NOMO-1 (cell line): ENCODE measurements at regions not wholly inside any gene's neighbourhood (a gene's known extent, or its start where the extent isn't known, plus 50 kb on each side); places are given as distances from the start of the nearest gene placed in this dataset.

Experiments
- DNase-seq, 2 experiments: peaks; one replicate each; lab custom pipeline; 2025; ENCODE audit not compliant: unreplicated experiment in 2 of 2; lab: John Stamatoyannopoulos, UW

DNA sequence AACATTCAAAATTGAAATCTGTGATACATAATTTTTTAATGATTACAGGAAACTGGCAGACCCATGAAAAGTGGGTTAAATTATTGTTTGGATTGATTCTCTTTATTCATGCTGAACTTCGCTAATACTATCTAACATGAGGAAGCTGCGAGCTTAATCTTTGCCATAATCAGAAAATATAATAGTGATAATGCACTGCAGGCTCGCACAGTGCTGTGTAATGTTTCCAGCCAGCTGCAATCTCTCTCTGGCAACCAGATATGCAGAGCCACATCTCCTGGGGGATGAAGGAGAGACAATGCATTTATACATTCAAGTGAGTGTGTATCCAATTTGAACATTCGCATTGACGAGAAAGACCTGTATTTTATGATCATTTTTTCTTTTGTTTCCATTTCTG lies 669.7 kb upstream of the RGMB start:
- no peak for DNase-seq

GRCh38 chr5:98104454-98105188 lies 668.8 kb upstream of the RGMB start:
- DNase-seq = peak; percentile 24 to 42

DNA sequence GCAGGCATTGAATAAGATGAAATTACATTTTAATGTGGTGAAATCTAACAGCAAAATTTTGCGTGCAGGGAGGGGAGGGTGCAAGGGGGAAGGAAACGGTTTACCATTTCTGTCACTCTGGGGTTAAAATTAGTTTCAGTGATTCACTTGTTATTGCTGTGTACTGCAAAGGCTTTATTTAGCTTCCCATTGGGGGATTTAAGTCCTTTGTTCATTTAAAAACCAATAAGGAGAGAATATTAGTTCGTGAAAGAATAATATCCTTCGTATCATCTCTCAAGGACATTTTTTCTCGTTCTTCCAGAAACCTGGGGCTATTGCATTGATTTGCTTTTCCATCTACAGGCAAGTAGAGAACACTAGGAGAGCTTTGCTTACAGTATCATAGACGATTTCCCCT lies 667.8 kb upstream of the RGMB start:
- peak; percentile 41 for DNase-seq

DNA sequence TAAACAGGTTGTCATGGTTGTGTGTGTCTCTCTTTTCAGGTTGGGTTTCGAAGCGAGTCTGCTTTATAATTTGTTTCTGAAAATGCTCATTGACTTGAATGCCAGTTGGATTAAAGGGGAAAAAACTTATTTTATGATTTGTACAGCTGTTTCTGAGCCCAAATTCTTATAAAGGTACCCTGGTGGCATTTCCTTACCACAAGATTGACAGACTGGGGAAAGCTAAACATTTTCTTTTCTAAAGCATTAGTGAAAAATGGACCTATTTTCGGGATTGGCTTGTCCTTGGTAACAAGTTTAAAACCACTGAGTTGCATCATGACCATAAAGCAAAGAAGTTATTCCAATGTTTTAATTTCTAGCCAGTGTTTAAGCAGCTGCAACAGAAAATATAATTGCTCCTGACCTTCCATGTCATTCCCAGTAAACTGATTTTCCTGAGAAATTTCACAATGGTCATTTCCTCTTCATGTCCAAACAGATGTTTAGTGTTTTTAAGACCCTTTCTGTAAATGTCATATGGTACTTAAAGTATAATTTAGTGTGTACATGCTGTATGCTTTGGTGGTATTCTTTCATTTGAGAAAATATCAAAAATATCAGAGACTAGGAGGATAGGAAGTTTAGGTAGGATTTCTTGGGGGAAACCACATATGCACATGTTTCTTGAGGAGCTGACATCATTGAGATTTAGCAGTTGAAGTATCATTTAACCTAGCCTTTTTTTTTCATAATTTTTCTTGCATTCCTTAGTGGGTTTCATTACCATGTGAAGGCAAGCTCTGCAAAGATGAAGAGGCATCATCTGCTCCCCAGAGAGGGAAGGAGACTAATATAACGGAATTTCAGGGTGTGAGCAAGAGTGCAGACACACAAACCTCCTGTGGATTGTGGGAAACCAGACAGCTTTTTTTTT lies 667.1 kb upstream of the RGMB start:
- DNase-seq = no peak

DNA sequence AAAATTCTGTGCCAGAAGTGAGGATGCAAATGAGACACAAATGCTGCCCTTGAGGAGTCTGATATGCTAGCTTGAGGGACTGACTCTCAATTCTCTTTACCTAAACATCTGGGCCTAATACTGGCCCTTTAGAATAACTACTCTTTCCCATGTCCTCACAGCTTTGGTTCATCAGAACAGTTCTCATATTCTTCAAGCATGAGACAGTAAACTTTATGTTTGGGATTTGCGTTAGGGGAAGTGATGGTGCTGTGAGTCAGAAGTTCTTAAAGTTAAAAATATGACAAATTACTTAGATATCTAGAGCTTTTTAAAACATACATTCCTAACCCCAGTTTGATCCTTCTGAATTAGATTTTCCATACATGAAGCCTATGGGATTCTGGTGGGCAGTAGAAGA lies 665.0 kb upstream of the RGMB start:
- peak; percentile 13 to 44 for DNase-seq

- no peak for DNase-seq
Observed at GRCh38 chr5:98109561-98110006, 663.9 kb upstream of the RGMB start.

- no peak for DNase-seq
Observed at GRCh38 chr5:98110282-98110691, 663.2 kb upstream of the RGMB start.

- DNase-seq = no peak
Observed at GRCh38 chr5:98110791-98111190, 662.7 kb upstream of the RGMB start.

GRCh38 chr5:98111686-98112085 lies 661.8 kb upstream of the RGMB start:
- no peak for DNase-seq

GRCh38 chr5:98121036-98121936 lies 652.2 kb upstream of the RGMB start:
- DNase-seq = no peak

DNA sequence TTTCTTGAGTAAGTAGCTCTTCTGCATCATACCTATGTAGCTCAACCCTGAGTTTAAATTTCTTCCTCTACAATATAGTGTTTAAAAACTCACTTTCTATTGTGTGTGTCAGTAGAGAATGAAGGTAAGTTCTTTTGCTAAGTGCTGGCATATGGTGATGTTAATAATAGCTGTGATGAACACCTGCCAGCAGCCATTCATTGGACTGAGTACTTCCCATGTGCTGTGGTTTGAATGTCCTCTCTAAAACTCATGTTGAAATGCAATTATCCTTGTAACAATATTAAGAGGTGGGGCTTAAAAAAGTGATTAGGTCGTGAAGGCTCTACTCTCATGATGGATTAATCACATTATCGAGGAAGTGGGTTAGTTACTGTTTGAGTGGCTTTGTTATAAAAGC lies 645.2 kb upstream of the RGMB start:
- no peak for DNase-seq

DNA sequence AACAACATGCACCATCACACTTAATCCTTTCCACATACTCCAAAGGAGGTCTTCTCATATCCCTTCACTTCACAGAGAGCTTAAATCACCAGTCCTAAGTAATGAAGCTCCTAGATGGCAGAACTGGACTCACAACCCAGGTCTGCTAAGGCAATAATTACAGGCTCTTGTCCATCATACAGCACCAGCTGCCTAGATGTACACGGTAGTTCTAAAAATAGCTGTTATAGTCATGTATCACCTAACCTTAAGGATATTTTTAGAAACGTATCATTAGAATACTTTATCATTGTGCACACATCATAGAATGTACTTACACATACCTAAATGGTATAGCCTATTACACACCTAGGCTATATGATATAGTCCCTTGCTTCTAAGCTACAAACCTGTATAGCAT lies 644.6 kb upstream of the RGMB start:
- DNase-seq = no peak

DNA sequence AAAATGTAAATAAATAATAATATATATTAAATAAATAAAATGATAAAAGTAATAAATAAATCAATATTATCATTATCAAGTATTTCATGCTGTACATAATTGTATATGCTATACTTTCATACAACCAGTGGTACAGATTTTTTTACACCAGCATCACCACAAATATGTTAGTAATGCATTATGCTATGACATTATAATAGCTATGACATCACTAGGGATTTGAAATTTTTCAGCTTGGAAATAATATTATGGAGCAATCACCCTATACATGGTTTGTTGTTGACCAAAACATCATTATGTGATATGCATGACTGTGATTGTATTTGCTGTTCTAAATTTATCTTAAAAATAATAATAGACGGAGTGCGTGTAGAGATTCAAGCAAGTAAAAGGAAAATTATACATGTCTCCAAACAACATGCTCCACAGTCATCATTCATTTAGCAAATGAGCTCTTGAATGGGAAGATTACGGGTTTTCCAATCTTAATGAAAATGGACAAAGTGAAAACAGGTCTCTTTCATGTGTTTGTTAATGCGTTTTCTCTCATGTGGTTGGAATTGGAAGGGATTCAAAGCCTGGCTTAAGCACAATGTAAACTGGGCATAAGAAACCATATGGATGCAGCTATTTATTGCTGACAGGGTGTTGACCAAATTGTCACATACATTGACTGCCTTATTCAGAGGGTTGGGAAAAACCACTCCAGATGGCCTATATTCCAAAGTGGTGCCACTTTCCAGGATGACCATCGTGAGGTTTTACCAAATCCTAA lies 643.0 kb upstream of the RGMB start:
- DNase-seq = no peak

DNA sequence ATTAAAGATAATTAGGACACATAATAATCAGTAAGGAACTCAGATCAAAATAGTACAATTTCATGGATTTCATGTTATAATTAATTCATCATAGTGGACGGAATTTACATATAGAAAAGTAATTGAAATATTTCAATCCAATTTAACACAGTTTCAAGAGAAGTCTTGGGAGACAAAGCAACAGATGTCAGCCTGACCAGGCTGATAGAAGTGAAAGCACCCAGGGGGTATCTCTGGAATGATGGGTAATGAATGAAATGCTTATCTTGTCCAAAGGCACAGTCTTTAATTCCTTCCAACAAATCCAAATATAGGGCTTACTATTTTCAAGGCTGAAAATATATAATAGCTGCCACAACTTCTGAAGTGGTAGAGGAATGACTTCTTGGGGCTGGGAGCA lies 629.3 kb upstream of the RGMB start:
- no peak for DNase-seq

GRCh38 chr5:98144710-98145109 lies 628.8 kb upstream of the RGMB start:
- no peak for DNase-seq

DNA sequence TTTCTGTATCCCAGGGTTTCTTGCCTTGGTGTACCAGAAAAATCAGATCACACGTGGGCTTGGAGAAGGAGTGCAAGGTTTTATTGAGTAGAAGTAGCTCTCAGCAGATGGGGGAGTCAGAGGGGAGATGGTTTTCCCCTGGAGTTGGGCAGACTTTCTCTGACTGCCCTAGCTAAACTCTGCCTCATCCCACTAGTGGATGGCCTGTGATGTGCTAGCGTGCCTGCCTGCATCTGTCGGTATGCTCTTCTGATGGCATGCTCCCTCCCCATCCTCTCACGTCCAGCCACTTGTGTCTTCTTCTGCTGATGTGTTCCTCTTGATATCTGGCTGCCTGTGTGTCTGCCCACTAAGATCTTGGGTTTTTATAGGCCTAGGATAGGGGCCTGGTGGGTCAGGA lies 616.1 kb upstream of the RGMB start:
- DNase-seq = no peak

DNA sequence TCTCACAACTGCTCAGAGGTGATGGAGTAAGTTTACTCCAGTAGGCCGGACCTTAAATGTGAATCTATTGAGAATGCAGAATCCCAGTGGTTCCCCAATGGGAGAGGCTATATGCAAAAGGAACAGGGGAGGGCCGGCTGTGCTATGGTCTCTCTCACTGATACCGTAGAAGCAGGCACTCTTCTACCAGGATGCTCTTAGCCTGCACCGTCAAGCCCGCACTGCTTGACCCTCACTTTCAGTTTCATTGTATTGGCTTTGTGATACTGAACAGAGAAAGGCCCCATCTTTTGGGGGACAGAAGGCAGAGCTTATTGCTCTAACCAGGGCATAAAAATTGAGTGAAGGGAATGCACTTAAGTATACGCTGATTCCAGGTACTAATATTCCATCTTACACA lies 615.0 kb upstream of the RGMB start:
- DNase-seq = no peak

- DNase-seq = no peak
Observed at GRCh38 chr5:98163796-98164493, 609.5 kb upstream of the RGMB start.

DNA sequence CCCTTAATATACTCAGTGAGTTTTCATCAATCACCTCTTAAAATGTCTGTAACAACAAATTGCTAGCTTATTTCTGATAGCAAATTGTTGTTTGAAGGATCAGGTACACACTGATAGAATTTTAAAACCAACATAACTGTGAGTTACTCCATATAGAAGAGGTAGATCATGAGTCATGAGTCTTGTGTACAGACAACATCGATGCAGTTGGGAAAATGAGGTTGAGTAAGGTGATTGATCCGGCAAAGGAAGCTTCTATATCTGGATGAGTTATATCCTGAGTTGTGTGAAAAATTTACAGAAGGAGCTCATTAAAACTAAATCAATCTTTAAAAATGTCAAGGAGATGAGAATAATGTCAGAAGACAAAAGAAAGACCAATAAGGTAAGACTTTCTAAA lies 604.6 kb upstream of the RGMB start:
- no peak for DNase-seq

DNA sequence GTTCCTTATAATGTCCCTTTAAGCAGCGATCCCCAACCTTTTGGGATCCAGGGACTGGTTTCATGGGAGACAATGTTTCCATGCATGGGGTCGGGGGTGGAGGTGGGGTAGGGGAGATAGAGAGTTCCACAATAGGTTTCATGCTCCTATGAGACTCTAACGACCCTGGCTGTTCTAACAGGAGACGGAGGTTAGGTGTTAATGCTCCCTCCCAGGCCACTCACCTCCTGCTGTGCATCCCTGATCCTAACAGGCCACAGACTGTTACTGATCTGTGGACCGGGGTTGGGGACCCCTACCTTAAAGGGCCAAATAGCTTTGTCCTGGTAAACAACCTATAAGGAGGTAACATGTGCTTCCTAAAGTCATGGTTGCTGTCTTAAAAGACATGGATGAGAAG lies 602.5 kb upstream of the RGMB start:
- no peak for DNase-seq
